GM18502 (cell line): ENCODE measurements at regions not wholly inside any gene's neighbourhood (a gene's known extent, or its start where the extent isn't known, plus 50 kb on each side); places are given as distances from the start of the nearest gene placed in this dataset.

ENCODE experiments used
- ATAC-seq: cut with Tn5 transposase; IDR thresholded peaks from one replicate; pipeline ENCODE4 v1.9.1; 2021; ENCODE audit warnings: mild to moderate bottlenecking; ENCODE audit not compliant: unreplicated experiment, poor library complexity

DNA sequence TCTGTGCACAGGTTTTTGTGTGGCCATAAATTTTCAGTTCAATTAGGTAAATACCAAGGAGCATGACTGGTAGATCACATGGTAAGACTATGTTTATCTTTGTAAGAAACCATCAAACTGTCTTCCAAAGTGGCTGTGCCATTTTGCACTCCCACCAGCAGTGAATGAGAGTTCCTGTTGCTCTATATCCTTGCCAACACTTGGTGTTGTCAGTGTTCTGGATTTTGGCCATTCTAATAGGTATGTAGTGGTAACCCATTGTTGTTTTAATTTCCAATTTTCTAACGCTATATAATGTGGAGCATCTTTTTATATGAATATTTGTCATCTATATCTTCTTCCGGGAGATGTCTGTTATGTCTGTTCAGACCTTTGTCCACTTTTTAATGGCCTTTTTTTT, 51.7 kb upstream of the MED4 start:
- no peak for ATAC-seq

GRCh38 chr13:48146122-48146521, 51.2 kb upstream of the MED4 start:
- ATAC-seq: no peak
